ENCODE measurements at regions not wholly inside any gene's neighbourhood (a gene's known extent, or its start where the extent isn't known, plus 50 kb on each side); places are given as distances from the start of the nearest gene placed in this dataset.

DNA sequence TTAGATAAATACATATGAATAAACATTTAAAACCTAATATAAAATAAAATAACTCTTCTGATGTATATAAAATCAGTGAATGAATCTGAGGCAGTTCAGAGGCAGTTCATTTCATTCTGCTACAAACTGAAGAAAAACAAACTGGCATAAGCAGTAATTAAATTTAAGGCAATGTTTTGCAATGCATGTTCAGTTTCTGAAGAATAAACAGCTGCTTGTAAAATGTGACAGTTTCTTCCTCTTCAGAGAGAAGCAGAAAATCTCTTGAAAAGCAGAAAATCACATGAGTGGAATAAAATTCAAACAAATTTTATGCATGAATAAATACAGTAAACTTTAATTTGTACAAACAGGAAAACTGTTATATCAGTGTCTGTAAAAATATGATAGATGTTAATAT is 643.7 kb downstream of the KCNT2 start:
- Mint-ChIP-seq H3K9me3 (ENCODE audit: unreplicated experiment) (no peaks in the 10 kb centered on the region), H3K36me3 (ENCODE audit: insufficient read depth, unreplicated experiment) (no peaks in the 10 kb centered on the region), H3K27me3 (ENCODE audit: insufficient read depth, unreplicated experiment) (no peaks in the 10 kb centered on the region), H3K4me3 (ENCODE audit: unreplicated experiment) (no peak overlapping the region), H3K27ac (ENCODE audit: unreplicated experiment) (no peak overlapping the region), H3K4me1 (ENCODE audit: low read depth, unreplicated experiment) (no peaks in the 10 kb centered on the region)
- POLR2A ChIA-PET: no interaction called here
- H3K4me1 ChIP-seq: no peaks in the 10 kb centered on the region
- DNase-seq: no peak
- H3K4me3 ChIP-seq (ENCODE audit: low read depth, low read length): no peak overlapping the region
- TF ChIP-seq, protein P1, sequence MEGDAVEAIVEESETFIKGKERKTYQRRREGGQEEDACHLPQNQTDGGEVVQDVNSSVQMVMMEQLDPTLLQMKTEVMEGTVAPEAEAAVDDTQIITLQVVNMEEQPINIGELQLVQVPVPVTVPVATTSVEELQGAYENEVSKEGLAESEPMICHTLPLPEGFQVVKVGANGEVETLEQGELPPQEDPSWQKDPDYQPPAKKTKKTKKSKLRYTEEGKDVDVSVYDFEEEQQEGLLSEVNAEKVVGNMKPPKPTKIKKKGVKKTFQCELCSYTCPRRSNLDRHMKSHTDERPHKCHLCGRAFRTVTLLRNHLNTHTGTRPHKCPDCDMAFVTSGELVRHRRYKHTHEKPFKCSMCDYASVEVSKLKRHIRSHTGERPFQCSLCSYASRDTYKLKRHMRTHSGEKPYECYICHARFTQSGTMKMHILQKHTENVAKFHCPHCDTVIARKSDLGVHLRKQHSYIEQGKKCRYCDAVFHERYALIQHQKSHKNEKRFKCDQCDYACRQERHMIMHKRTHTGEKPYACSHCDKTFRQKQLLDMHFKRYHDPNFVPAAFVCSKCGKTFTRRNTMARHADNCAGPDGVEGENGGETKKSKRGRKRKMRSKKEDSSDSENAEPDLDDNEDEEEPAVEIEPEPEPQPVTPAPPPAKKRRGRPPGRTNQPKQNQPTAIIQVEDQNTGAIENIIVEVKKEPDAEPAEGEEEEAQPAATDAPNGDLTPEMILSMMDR (IDR thresholded peaks at IDR 0.05; ENCODE audit: insufficient read depth in 1 of 2, low read depth in 1 of 2, low read length in 1 of 2, severe bottlenecking in 1 of 2, unreplicated experiment in 1 of 2): no peak
- no peaks in the 10 kb centered on the region for H3K36me3 ChIP-seq (ENCODE audit: control insufficient read depth, insufficient read depth, low read length)
- H3K27me3 ChIP-seq (replicated peaks; ENCODE audit: control insufficient read depth, insufficient read depth, low read length): no peaks in the 10 kb centered on the region
- BruUV-seq (replicated peaks): no TSS peak
- no peaks in the 10 kb centered on the region for H3K9me3 ChIP-seq
- intact Hi-C loops (cut with micrococcal nuclease; ENCODE audit: unreplicated experiment): no loop called here
- CTCF ChIA-PET: no interaction called here

DNA sequence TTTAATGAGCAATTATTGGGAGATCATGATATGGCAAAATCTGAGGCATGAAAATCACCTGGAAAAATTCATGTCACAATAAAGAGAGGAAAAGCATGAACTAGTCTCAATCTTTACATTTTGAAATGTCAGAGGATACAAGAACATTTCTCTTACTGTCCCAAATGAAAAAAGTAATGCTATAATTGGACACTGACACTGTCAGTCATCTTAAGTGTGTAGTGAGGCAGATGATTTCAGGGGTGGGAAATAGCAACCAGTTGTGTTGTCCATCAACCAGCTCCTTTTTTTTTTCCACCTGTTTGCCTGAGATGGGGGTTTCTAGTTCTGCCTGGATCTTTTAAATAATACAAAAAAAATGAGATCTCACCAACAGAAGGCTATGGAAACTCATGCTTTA is 646.2 kb downstream of the KCNT2 start:
- Mint-ChIP-seq H3K36me3 (ENCODE audit: insufficient read depth, unreplicated experiment) (no peaks in the 10 kb centered on the region), H3K27ac (ENCODE audit: unreplicated experiment) (no peak overlapping the region), H3K4me3 (ENCODE audit: unreplicated experiment) (no peak overlapping the region), H3K4me1 (ENCODE audit: low read depth, unreplicated experiment) (no peaks in the 10 kb centered on the region), H3K27me3 (ENCODE audit: insufficient read depth, unreplicated experiment) (no peaks in the 10 kb centered on the region), H3K9me3 (ENCODE audit: unreplicated experiment) (no peaks in the 10 kb centered on the region)
- DNase-seq: no peak
- POLR2A ChIA-PET: no interaction called here
- intact Hi-C loops (cut with micrococcal nuclease; ENCODE audit: unreplicated experiment): no loop called here
- Histone ChIP-seq H3K27me3 (replicated peaks; ENCODE audit: control insufficient read depth, insufficient read depth, low read length) (no peaks in the 10 kb centered on the region), H3K4me1 (no peaks in the 10 kb centered on the region), H3K9me3 (no peaks in the 10 kb centered on the region), H3K36me3 (ENCODE audit: control insufficient read depth, insufficient read depth, low read length) (no peaks in the 10 kb centered on the region), H3K4me3 (ENCODE audit: low read depth, low read length) (no peak overlapping the region)
- BruUV-seq (replicated peaks): no TSS peak
- CTCF ChIA-PET: no interaction called here
- TF ChIP-seq, protein P1 (IDR thresholded peaks at IDR 0.05; ENCODE audit: insufficient read depth in 1 of 2, low read depth in 1 of 2, low read length in 1 of 2, severe bottlenecking in 1 of 2, unreplicated experiment in 1 of 2): no peak

DNA sequence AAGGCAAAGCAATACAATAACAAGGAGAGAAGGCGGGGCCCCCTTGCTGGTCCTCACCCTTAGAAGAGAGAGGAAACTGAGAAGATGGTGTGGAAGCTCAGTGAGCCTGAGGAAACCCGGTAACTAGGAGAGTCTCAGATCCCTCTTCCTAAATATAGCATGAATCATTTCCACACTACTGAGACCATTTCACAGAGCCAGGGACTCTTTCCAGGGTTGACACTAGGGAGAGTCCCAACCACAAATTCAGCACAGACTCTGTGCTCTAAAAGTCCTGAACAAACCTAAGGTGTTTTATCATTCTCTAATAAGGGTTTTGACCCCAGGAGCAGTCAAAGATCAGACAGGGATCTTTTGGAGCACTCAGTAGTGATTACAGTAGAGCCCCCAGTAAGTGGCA is 647.7 kb downstream of the KCNT2 start:
- no peaks in the 10 kb centered on the region for H3K4me1 Mint-ChIP-seq (ENCODE audit: low read depth, unreplicated experiment)
- H3K4me1 ChIP-seq: no peaks in the 10 kb centered on the region
- no peak for DNase-seq
- H3K9me3 ChIP-seq: no peaks in the 10 kb centered on the region
- H3K27me3 Mint-ChIP-seq (ENCODE audit: insufficient read depth, unreplicated experiment): peaks cover 3% of the 10 kb centered on the region
- no peak overlapping the region for H3K4me3 Mint-ChIP-seq (ENCODE audit: unreplicated experiment)
- no TSS peak for BruUV-seq (replicated peaks)
- intact Hi-C loops (cut with micrococcal nuclease; ENCODE audit: unreplicated experiment): no loop called here
- no peaks in the 10 kb centered on the region for H3K36me3 ChIP-seq (ENCODE audit: control insufficient read depth, insufficient read depth, low read length)
- TF ChIP-seq, protein P1 (IDR thresholded peaks at IDR 0.05; ENCODE audit: insufficient read depth in 1 of 2, low read depth in 1 of 2, low read length in 1 of 2, severe bottlenecking in 1 of 2, unreplicated experiment in 1 of 2): no peak
- H3K27me3 ChIP-seq (replicated peaks; ENCODE audit: control insufficient read depth, insufficient read depth, low read length): no peaks in the 10 kb centered on the region
- ChIA-PET CTCF (no interaction called here), POLR2A (no interaction called here)
- no peak overlapping the region for H3K4me3 ChIP-seq (ENCODE audit: low read depth, low read length)
- no peaks in the 10 kb centered on the region for H3K36me3 Mint-ChIP-seq (ENCODE audit: insufficient read depth, unreplicated experiment)
- H3K27ac Mint-ChIP-seq (ENCODE audit: unreplicated experiment): no peak overlapping the region
- no peaks in the 10 kb centered on the region for H3K9me3 Mint-ChIP-seq (ENCODE audit: unreplicated experiment)
